ENCODE measurements at regions not wholly inside any gene's neighbourhood (a gene's known extent, or its start where the extent isn't known, plus 50 kb on each side); places are given as distances from the start of the nearest gene placed in this dataset.

- DNase-seq (ENCODE audit: low read depth): no peak
Measured at GRCh38 chr3:10764259-10765051, 51.6 kb upstream of the SLC6A11 start.

GRCh38 chr3:10766049-10766705 lies 49.9 kb upstream of the SLC6A11 start:
- DNase-seq (ENCODE audit: low read depth): no peak
